ENCODE measurements at regions not wholly inside any gene's neighbourhood (a gene's known extent, or its start where the extent isn't known, plus 50 kb on each side); places are given as distances from the start of the nearest gene placed in this dataset.

DNA sequence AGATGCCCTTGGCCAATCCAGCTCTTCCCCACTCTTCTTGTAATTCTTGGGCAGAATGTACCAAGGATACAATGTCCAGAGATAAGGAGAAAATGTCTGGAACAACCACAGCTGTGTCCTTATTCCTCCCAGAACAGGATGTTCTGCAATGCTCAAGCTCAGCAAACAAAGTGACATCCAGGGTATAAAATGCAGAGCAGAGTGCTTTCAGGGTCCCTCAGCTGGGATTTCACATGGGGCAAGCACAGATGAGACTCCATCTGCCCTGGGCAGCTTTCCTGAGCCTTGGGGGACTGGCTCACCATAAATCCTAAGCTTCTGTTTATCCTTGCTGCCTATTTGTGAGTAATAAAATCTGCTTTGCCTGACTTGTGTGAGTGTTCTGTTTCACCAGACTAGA lies 127.4 kb downstream of the VAPA start:
- H3K4me1 ChIP-seq (ENCODE audit: low read depth), result no peaks in the 10 kb centered on the region
- no peaks in the 10 kb centered on the region for H3K27me3 ChIP-seq
- no peaks in the 10 kb centered on the region for H3K36me3 ChIP-seq
- DNase-seq (ENCODE audit: low read depth in 1 of 2, low spot score in 1 of 2), result peak in 1 of 2 donors; percentile 95
- H3K9me3 ChIP-seq (ENCODE audit: low read depth), result no peaks in the 10 kb centered on the region
- no peak overlapping the region for H3K27ac ChIP-seq
- TF ChIP-seq, protein P1, sequence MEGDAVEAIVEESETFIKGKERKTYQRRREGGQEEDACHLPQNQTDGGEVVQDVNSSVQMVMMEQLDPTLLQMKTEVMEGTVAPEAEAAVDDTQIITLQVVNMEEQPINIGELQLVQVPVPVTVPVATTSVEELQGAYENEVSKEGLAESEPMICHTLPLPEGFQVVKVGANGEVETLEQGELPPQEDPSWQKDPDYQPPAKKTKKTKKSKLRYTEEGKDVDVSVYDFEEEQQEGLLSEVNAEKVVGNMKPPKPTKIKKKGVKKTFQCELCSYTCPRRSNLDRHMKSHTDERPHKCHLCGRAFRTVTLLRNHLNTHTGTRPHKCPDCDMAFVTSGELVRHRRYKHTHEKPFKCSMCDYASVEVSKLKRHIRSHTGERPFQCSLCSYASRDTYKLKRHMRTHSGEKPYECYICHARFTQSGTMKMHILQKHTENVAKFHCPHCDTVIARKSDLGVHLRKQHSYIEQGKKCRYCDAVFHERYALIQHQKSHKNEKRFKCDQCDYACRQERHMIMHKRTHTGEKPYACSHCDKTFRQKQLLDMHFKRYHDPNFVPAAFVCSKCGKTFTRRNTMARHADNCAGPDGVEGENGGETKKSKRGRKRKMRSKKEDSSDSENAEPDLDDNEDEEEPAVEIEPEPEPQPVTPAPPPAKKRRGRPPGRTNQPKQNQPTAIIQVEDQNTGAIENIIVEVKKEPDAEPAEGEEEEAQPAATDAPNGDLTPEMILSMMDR (IDR thresholded peaks at IDR 0.05; ENCODE audit: low read depth, low read length), result no peak
- H3K4me3 ChIP-seq, result no peak overlapping the region

DNA sequence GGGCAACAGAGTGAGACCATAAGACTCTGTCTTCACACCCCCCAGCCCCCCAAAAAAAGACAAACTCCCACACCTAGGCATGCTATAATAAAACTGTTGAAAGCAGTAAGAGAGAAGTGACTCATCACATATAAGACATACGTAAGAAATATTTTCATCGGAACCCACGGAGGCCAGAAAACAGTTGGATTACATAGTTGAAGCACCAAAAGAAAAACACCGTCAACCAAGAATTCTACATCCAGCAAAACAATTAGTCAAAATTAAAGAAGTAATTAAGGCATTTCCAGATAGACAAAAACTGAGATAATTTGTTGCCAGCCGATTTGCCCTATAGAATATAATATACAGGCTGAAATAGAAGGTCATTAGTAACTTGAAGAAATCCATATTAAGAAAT lies 128.7 kb downstream of the VAPA start:
- Histone ChIP-seq H3K36me3 (no peaks in the 10 kb centered on the region), H3K9me3 (ENCODE audit: low read depth) (no peaks in the 10 kb centered on the region), H3K27ac (no peak overlapping the region), H3K4me3 (no peak overlapping the region), H3K4me1 (ENCODE audit: low read depth) (no peaks in the 10 kb centered on the region), H3K27me3 (no peaks in the 10 kb centered on the region)
- TF ChIP-seq, protein P1 (IDR thresholded peaks at IDR 0.05; ENCODE audit: low read depth, low read length), result no peak
- peak in 1 of 2 donors; percentile 38 for DNase-seq (ENCODE audit: low read depth in 1 of 2, low spot score in 1 of 2)

DNA sequence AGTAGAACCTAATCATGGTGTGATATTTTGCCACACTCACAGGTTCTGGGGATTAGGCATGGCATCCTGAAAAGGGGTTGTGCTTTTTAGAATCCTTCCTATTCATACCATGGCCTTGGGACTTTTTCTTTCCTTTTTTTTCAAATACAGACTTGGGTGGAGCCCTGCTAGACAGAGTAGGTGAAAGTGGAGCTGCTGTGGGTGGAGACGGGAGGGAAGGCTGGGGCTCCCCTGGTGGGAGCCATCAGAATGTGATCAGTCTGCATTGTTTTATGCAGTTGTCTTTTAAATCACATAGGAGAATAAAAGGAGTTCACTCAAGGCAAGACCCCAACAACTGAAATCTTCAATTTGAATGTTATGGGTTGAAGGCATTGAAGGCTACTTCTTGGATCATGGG lies 130.2 kb downstream of the VAPA start:
- Histone ChIP-seq H3K4me1 (ENCODE audit: low read depth) (no peaks in the 10 kb centered on the region), H3K27me3 (no peaks in the 10 kb centered on the region), H3K36me3 (no peaks in the 10 kb centered on the region), H3K27ac (no peak overlapping the region), H3K9me3 (ENCODE audit: low read depth) (no peaks in the 10 kb centered on the region), H3K4me3 (no peak overlapping the region)
- TF ChIP-seq, protein P1 (IDR thresholded peaks at IDR 0.05; ENCODE audit: low read depth, low read length), result no peak
- DNase-seq (ENCODE audit: low read depth in 1 of 2, low spot score in 1 of 2), result no peak

DNA sequence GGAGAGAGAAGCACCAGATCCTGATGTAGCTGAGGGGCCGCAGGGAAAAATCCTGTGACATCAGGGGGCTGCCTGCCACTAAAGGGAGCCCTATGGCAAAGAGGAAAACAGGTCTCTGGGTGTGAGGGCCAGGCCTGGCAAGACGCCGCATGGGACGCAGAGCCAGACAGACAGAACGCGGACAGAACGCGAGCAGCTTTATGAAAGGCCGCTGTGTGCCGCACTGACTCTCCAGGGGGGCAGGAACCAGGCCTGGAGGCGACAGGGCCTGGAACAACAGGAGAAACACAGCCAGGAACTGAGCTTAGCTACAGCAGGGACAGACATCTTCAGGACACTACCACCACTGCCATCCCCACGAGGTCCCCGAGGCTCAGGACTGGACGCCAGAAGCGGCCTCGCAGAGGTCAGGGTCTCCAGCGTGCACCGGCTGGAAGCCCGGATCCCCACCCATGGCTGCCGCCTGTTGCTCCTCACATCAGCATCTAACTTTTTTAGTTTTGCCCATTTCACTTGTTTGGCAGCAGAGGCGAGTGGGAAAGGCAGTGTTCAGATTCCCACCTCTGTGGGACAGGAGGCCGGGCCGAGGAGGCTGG lies 131.6 kb downstream of the VAPA start:
- Histone ChIP-seq H3K4me1 (ENCODE audit: low read depth) (no peaks in the 10 kb centered on the region), H3K36me3 (no peaks in the 10 kb centered on the region), H3K4me3 (no peak overlapping the region), H3K27me3 (no peaks in the 10 kb centered on the region), H3K27ac (no peak overlapping the region), H3K9me3 (ENCODE audit: low read depth) (no peaks in the 10 kb centered on the region)
- DNase-seq (ENCODE audit: low read depth in 1 of 2, low spot score in 1 of 2), result no peak
- TF ChIP-seq, protein P1 (IDR thresholded peaks at IDR 0.05; ENCODE audit: low read depth, low read length), result no peak

DNA sequence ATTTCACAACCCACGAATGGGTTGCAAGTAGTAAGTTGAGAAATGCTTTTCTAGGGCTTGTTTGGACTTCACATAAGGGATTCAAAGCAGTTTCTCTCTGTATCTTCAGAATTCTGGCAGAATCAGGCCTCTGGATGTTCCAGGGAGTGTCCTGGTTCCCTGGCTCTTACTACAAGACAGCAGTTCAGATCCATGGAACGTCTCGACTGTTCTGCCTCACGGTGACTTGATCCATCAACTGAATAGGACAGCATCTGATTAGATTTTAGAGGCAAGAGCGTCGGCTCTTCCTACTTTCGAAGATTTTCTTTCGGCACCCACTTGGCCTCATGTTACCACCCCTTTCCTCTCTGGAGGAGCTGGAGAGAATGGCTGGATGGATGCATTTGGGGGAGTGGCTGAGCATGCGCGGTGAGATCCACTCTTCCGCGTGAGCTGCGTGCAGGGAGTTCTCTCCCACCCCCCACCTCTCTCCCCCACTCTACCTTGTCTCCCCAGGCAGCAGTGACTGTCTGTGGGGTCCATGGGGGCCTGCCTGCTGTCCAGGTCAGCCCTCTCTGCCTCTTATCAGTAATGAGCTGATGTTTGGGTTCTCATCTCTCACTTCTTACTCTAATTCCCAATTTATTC lies 132.5 kb downstream of the VAPA start:
- Histone ChIP-seq H3K9me3 (ENCODE audit: low read depth) (no peaks in the 10 kb centered on the region), H3K4me1 (ENCODE audit: low read depth) (no peaks in the 10 kb centered on the region), H3K27ac (no peak overlapping the region), H3K4me3 (no peak overlapping the region), H3K36me3 (no peaks in the 10 kb centered on the region), H3K27me3 (no peaks in the 10 kb centered on the region)
- no peak for DNase-seq (ENCODE audit: low read depth in 1 of 2, low spot score in 1 of 2)
- TF ChIP-seq, protein P1 (IDR thresholded peaks at IDR 0.05; ENCODE audit: low read depth, low read length), result no peak

Measured in cardiac muscle cell (in vitro differentiated cells and primary cell).